ENCODE measurements at regions not wholly inside any gene's neighbourhood (a gene's known extent, or its start where the extent isn't known, plus 50 kb on each side); places are given as distances from the start of the nearest gene placed in this dataset.

GRCh38 chr21:22192766-22193165 is 1194.6 kb downstream of the NCAM2 start:
- WGBS, 2 experiments (ENCODE audit: extremely low coverage in 1 of 2, insufficient coverage in 1 of 2, insufficient read length in 1 of 2, insufficient replicate concordance in 2 of 2, low coverage in 1 of 2, low lambda C conversion rate in 2 of 2, missing lambda C conversion rate in 1 of 2) = 88% methylated on average over 2 of the region's 2 CpGs; no CpG with 5 or more reads in 1 of the 2 experiments
- H3K56ac ChIP-seq (replicated peaks; ENCODE audit: insufficient read length, low read depth, low read length) = no peak overlapping the region
- H2BK20ac ChIP-seq (ENCODE audit: low read length) = no peak overlapping the region
- H3K27ac ChIP-seq (ENCODE audit: low read depth, low read length) = no peak overlapping the region
- no peaks in the 10 kb centered on the region for H4K20me1 ChIP-seq (replicated peaks in 1 of 2; ENCODE audit: control insufficient read depth in 1 of 2, insufficient read depth in 2 of 2, low read length in 2 of 2)
- ChIA-PET POLR2A (ENCODE audit: partially characterized antibody) (no interaction called here), CTCF (ENCODE audit: partially characterized antibody) (no interaction called here)
- no peaks in the 10 kb centered on the region for H3K27me3 ChIP-seq (replicated peaks in 1 of 4; ENCODE audit: control insufficient read depth in 3 of 4, extremely low read depth in 1 of 4, insufficient read depth in 3 of 4, low read length in 3 of 4)
- H3K79me2 ChIP-seq (ENCODE audit: control insufficient read depth in 1 of 2, insufficient read depth in 2 of 2, low read length in 2 of 2) = no peaks in the 10 kb centered on the region
- no peak overlapping the region for H2BK12ac ChIP-seq (ENCODE audit: low read depth, low read length)
- no peaks in the 10 kb centered on the region; a peak in 1 of 8 replicates for H3K36me3 ChIP-seq (ENCODE audit: control insufficient read depth in 2 of 4, insufficient read depth in 4 of 4, low read length in 3 of 4)
- H3K79me1 ChIP-seq (ENCODE audit: low read depth, low read length) = no peaks in the 10 kb centered on the region
- no peak overlapping the region for H3K23ac ChIP-seq (ENCODE audit: insufficient read length)
- H2BK5ac ChIP-seq (ENCODE audit: low read depth, low read length) = no peak overlapping the region
- no peak for FAIRE-seq
- no peak overlapping the region for H3K18ac ChIP-seq (ENCODE audit: extremely low read depth, low read length)
- H2BK15ac ChIP-seq (ENCODE audit: low read length) = no peak overlapping the region
- H3K4me1 ChIP-seq (replicated peaks in 1 of 4; ENCODE audit: control insufficient read depth in 3 of 4, insufficient read depth in 4 of 4, low read length in 3 of 4) = no peaks in the 10 kb centered on the region
- H4K8ac ChIP-seq (ENCODE audit: extremely low read depth, insufficient read depth, low read length) = no peak overlapping the region
- 0 out of 4 replicates have a peak, but pooled peaks cover 0 to 3% of the 10 kb centered on the region in 2 experiments for H3K9me3 ChIP-seq (ENCODE audit: insufficient read depth in 2 of 2, low read depth in 1 of 2, low read length in 1 of 2)
- H3K9ac ChIP-seq (replicated peaks in 1 of 4; ENCODE audit: extremely low read depth in 1 of 4, low read depth in 3 of 4, low read length in 3 of 4) = no peak overlapping the region
- no peak overlapping the region for H2AFZ ChIP-seq (ENCODE audit: low read length)
- no peak overlapping the region for H2BK120ac ChIP-seq (replicated peaks; ENCODE audit: low read depth, low read length)
- no peaks in the 10 kb centered on the region for H3K23me2 ChIP-seq (ENCODE audit: low read depth, low read length)
- H3K14ac ChIP-seq (ENCODE audit: insufficient read length) = no peak overlapping the region
- H2AK5ac ChIP-seq (ENCODE audit: low read depth, low read length) = no peak overlapping the region
- H4K91ac ChIP-seq (replicated peaks; ENCODE audit: insufficient read length, low read length) = no peak overlapping the region
- no peak overlapping the region for H4K5ac ChIP-seq (ENCODE audit: insufficient read length, low read depth, low read length)
- DNase-seq (ENCODE audit: low read depth in 1 of 2, low spot score in 2 of 2) = no peak
- H3K4me2 ChIP-seq (ENCODE audit: insufficient read depth in 1 of 2, low read depth in 2 of 2, low read length in 2 of 2) = no peak overlapping the region
- no peak overlapping the region for H3K4me3 ChIP-seq (ENCODE audit: extremely low read depth in 1 of 4, insufficient read depth in 2 of 4, low read depth in 3 of 4, low read length in 4 of 4)
- H3K4ac ChIP-seq (replicated peaks; ENCODE audit: insufficient read length, low read depth, low read length) = no peak overlapping the region
- TF ChIP-seq POLR2A (IDR thresholded peaks at IDR 0.05; ENCODE audit: control extremely low read depth in 1 of 2, low read depth in 2 of 2, low read length in 2 of 2) = no peak
- no peak for TF ChIP-seq SRF (IDR thresholded peaks at IDR 0.05; ENCODE audit: low read depth, low read length)
- TF ChIP-seq POLR2AphosphoS5 (IDR thresholded peaks at IDR 0.05; ENCODE audit: low read depth, low read length) = no peak
- TF ChIP-seq RBBP5 (IDR thresholded peaks at IDR 0.05; ENCODE audit: borderline replicate concordance, low read depth, low read length) = no peak
- no peak for TF ChIP-seq KDM1A (IDR thresholded peaks at IDR 0.05; ENCODE audit: borderline replicate concordance, low read length)
- TF ChIP-seq NRF1 (IDR thresholded peaks at IDR 0.05; ENCODE audit: low read depth, low read length) = no peak
- TF ChIP-seq TCF12 (IDR thresholded peaks at IDR 0.05; ENCODE audit: low read depth, low read length) = no peak
- TF ChIP-seq SP4 (IDR thresholded peaks at IDR 0.05; ENCODE audit: low read length) = no peak
- TF ChIP-seq PHF8 (conservative IDR thresholded peaks at IDR 0.05; ENCODE audit: low read depth, low read length) = no peak

Data from H1 (cell line).